Left kidney (tissue), 1 donor: ENCODE measurements at regions not wholly inside any gene's neighbourhood (a gene's known extent, or its start where the extent isn't known, plus 50 kb on each side); places are given as distances from the start of the nearest gene placed in this dataset.

Experiments used
- DNase-seq: peaks from one replicate; pipeline ENCODE4 v3.0.0-alpha.2; 2013

GRCh38 chr3:73954506-73954905 lies 329.8 kb upstream of the PDZRN3 start:
- DNase-seq: no peak

DNA sequence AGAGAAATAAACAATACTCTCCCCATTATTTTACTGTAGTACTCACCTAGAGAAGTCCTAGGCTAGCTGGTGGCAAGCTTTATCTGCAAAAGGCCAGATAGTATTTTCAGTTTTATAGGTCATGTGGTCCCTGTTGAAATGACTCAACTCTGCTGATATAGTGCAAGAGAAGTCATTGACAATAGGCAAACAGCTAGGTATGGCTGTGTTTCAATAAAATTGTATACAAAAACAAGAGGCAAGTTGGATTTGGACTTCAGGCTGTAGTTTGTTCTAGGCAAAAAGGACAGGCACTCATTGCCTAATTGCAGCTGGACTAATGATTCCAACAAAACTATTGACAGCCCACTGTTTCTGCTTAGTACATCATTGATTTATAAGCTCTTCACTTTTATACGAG lies 328.0 kb upstream of the PDZRN3 start:
- no peak for DNase-seq

DNA sequence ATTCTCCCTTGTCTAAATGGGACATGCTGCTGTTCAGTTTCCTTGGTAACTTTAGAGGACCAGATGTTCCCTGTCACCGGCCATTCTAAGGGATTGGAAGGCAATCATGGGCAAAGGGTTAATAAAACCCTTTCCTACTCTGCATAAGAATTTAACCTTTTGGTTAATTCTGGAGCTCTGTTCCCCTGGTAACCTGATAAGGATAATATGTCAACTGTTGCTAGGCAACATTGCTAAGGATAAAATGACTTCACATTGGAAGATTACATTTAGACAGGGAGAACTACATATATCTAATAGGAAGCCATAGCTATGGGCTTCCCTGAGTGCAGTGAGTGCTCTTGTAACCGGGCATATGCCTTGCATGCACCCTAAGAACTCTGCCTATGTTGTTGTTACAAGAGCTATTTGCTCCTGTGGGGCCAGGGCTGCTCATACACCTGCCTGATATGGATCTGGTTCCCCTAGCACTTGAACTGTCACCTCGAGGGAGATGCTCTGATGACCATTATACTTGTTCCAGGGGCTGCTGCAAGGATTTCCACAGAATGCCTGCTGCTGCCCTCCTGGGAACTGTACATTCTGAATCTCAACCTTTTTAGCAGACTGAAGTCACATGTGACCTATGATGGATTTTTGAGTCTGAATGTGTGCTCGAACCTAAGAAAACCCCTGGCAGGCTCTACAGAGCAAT lies 326.3 kb upstream of the PDZRN3 start:
- DNase-seq: peak; percentile 40

- DNase-seq: no peak
These were observed 320.8 kb upstream of the PDZRN3 start for GRCh38 chr3:73945541-73945940.

GRCh38 chr3:73939985-73940384 lies 315.2 kb upstream of the PDZRN3 start:
- no peak for DNase-seq

DNA sequence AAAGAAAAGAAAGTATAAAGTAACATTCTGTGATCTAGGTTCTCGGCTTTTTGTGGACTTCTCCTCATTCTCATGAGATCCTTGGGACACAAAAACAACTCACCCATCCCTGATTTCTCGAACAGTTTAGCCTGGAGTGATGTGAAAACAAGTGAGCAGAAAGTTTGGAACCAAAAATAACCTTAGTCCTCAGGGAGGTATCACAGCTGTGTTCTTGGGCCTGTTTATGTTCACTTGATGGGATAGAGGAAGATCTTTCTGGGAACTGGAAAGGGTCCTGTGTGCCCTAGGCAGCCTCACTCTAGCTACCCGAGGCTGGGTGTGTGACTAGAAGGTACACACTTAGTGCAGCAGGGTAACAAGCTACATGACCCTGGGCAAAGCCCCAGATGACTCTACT lies 308.8 kb upstream of the PDZRN3 start:
- no peak for DNase-seq

DNA sequence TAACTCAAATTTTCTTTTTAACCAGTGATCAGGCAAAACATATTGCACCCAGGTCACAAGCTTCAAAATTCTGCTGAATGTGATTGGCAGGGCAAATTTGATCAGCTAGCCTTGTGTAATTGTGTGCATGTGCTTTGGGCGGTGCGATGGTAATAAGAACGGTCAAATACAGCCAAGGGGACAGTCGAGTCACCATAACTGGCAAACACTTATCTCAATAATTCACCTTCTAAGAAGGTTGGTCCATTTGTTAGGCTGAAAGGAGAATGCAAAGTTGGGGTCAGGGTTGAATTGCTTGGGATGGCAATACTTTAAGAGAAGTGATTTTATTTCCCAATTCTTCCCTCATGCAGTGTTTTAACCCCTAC lies 302.4 kb upstream of the PDZRN3 start:
- no peak for DNase-seq

GRCh38 chr3:73926360-73927202 lies 301.8 kb upstream of the PDZRN3 start:
- no peak for DNase-seq

DNA sequence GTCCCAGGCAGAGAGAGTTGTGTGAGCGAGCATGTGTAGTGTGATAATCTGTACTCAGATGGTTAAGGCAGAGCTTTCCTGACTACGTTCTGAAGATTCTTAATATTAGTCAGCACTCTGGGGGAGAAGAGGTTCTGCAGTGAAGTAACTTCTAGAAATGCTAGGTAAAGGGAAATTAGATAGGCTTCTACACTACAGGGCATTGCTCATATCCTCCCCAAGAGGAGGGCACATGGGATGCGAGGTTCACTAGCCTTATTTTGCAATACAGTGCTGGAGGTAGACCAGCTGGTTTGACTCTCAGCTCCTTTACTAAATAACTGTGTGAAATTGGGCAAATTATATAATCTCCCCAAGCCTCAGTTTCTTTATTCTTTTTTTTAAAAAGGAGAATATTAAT lies 300.3 kb upstream of the PDZRN3 start:
- DNase-seq: no peak

- DNase-seq: peak; percentile 7
These were observed 299.3 kb upstream of the PDZRN3 start for GRCh38 chr3:73924048-73924447.

DNA sequence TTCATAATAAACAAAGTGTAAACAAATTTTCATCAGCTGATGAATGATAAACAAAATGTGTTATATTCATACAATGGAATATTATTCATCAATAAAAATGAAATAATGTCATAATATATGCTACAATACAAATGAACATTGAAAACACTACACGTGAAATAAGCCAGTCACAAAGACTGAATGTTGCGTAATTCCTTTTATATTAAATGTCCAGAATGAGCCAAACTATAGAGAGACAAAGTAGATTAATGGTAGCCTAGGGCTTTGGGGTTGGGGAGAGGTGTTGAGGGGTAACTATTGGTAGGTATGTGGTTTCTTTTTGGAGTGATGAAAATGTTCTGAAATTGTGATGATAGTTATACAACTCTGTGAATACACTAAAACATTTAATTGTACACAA lies 292.9 kb upstream of the PDZRN3 start:
- no peak for DNase-seq

- no peak for DNase-seq
These were observed 291.1 kb upstream of the PDZRN3 start for GRCh38 chr3:73915886-73916285.

DNA sequence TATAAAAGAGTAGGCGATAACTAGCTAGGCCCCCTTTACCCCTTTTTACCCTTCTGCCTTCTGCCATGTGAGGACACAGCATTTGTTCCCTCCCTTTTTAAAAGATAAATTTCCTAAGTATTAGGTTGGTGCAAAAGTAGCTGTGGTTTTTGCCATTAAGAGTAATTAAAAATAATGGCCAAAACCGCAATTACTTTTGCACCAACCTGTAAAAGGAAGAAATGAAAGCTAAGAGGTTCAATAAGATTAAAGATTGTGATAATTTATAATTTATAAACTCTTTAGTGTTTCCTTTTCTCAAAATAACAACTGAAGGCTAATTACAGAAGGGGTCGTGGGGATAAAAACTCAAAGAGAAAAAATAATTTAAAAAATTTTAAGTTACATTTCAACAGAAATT lies 283.5 kb upstream of the PDZRN3 start:
- DNase-seq: no peak

GRCh38 chr3:73901686-73902085 lies 276.9 kb upstream of the PDZRN3 start:
- DNase-seq: no peak

GRCh38 chr3:73894474-73895213 lies 269.9 kb upstream of the PDZRN3 start:
- no peak for DNase-seq

- DNase-seq: no peak
These were observed 268.3 kb upstream of the PDZRN3 start for GRCh38 chr3:73893089-73893488.

DNA sequence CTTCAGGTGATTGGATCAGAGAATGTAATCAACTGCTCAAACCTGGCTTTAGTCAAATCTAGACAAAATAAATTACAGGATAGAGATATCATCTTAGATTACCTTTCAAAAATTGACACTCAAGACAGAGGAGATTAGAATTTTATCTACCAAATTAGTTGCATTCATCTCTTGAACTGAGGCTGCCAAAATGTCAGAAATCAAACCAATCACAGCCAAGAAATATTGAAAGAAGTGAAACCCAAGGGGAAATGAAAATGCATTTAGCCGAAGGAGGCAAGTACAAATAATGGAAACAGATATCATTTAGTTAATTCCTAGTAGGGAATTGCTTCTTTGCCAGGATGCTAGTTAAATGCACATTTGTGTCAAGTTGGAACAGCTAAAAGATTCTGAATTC lies 261.1 kb upstream of the PDZRN3 start:
- DNase-seq: no peak

DNA sequence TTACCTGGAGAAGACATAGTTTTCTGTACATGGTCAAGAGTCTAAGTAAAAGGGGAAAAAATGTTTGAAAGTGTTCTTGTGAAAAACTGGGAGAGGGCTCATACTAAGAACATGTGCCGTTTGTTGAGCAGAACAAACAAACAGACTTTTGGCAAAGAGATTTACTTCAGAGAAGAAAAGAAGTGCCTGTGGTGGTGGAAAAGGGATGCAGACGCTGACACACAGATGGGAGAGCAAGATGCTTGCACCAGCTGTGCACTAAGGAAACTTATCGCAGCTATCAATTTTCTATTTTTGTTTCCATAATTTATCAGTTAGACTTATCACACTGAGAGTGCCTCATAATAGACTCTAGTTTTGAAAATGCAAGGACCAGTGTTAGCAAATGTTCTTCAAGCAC lies 259.6 kb upstream of the PDZRN3 start:
- no peak for DNase-seq

DNA sequence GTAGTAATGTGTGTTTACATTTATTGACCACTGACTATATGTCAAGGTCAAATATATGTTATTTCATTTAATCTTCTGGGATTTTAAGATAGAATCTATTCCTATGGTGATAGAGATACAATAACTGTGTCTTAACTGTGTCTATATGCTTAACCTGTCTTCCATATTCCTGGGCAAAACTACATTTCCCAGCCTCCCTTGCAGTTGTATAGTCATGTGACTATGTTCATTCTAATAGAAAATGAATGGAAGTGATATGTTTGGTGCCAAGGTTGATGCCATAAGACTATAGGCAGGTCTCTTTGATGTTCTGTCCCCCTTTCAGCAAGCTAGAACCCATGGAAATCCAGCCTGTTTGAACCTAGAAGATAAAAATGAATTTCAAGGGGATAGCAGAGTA lies 258.8 kb upstream of the PDZRN3 start:
- DNase-seq: no peak

DNA sequence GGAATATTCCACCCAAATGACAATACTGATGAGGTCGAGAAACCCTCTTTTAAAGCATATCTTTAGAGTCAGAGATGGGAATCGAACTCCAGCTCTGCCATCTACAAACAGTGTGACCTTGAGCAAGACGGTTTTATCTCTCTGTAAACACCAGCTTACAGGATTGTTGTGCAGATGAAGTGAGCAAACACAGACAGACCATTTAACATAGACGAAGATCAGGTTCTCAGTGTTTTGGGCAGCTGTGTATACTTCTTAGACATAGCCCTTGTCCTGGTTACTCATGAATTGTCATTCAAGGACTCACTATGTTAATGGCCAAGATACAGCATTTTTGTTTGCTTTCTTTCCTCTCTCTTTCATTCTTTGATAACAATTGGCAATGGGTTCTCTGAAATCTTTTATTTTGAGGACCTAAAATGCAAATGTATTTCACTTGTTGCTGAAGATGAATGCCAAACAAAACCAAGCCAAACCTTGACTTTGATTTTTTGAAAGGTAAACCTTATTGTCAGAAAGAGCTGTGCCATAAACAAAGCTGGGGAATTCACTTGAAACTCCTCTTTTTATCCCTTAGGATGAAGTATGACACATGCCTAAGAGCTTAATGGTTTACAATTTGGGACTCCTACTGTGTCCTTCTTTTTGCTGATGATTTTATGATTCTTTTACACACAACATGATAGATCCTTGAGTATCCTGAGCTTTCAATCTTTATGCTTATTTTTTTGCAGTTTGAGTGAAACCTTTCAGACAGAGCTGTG lies 250.0 kb upstream of the PDZRN3 start:
- no peak for DNase-seq

- no peak for DNase-seq
These were observed 249.4 kb upstream of the PDZRN3 start for GRCh38 chr3:73874161-73874560.

DNA sequence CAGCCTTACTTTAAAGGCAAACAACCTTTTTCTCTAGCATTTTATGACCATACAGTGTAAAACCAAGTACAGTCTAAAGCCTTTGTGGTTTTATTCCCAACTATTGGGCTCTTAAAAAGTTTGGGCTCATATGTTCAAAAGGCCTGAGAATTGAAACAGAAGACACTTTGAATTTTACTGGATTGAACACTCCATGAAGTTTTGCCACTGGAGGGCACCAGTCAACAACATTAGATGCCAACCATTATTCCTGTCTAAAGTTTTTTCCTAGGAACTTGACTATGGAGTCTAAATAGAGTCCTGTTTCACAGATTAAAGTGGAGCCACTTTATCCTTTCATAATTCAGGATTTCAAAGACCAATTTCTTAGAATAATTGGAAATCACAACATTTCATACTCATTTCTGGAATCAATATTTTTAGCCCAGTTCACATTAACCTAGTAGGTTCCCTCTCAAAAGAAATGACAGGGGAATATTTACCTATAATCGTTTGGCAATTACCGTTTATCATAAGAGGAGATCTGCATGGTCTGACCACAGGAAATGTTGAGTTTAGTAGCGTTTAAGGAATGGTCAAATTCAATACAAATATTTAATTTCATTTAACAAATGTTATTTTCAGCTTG lies 244.1 kb upstream of the PDZRN3 start:
- DNase-seq: peak; percentile 61
